BLaER1 (cell line): ENCODE measurements at regions not wholly inside any gene's neighbourhood (a gene's known extent, or its start where the extent isn't known, plus 50 kb on each side); places are given as distances from the start of the nearest gene placed in this dataset.
"Not testable (repeated sequence)": the region's sequence is repeated elsewhere in the genome, so short reads cannot be mapped to it uniquely, and the experiment has no call there.

ENCODE experiments used
- H3K27ac ChIP-seq: shearing (Covaris generic); formaldehyde crosslinking; 2 replicates; pipeline ENCODE4 v1.8.1; 2022
- H3K27me3 ChIP-seq: shearing (Covaris generic); formaldehyde crosslinking; 2 replicates; pipeline ENCODE4 v1.8.1; 2022
- H3K36me3 ChIP-seq: shearing (Covaris generic); formaldehyde crosslinking; 2 replicates; pipeline ENCODE4 v1.8.1; 2022
- H3K4me1 ChIP-seq: shearing (Covaris generic); formaldehyde crosslinking; 2 replicates; pipeline ENCODE4 v1.8.1; 2022
- H3K4me2 ChIP-seq: shearing (Covaris generic); formaldehyde crosslinking; 2 replicates; pipeline ENCODE4 v1.8.1; 2022
- H3K4me3 ChIP-seq: shearing (Covaris generic); formaldehyde crosslinking; 2 replicates; pipeline ENCODE4 v1.8.1; 2022
- H3K9ac ChIP-seq: shearing (Covaris generic); formaldehyde crosslinking; 2 replicates; pipeline ENCODE4 v1.8.1; 2022
- H3K9me3 ChIP-seq: shearing (Covaris generic); formaldehyde crosslinking; 2 replicates; pipeline ENCODE4 v1.8.1; 2022
- H4K20me1 ChIP-seq: shearing (Covaris generic); formaldehyde crosslinking; 2 replicates; pipeline ENCODE4 v1.8.1; 2022
- Cebpa-rat ChIP-seq: shearing (Covaris generic); IDR thresholded peaks from 2 replicates; pipeline ENCODE4 v1.8.1; 2022

DNA sequence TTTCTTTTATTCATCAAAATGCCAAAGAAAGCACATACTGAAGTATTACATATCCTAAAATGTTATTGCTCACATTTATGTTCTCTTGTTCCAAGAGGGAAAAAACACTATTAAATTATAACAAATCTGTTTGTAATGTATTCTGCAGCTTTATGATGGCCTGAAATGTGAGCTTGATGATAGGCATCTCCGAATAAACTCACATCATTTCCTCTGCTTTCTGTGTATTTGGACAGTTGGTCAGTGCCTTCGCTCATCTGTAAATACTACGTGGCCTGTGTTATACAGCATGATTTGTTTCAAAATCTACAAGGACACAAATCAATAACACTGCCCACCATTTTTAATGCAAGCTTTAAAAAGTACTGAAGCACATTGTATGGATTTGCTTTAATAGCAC, 672.8 kb upstream of the SYT4 start:
- no peak overlapping the region for H3K27ac ChIP-seq
- TF ChIP-seq Cebpa-rat: no peak
- H3K9me3 ChIP-seq: peaks cover 8% of the 10 kb centered on the region; the same call in 1 of the 2 replicates
- H3K4me1 ChIP-seq: no peaks in the 10 kb centered on the region
- no peaks in the 10 kb centered on the region for H3K27me3 ChIP-seq
- no peak overlapping the region for H3K9ac ChIP-seq
- H3K36me3 ChIP-seq: no peaks in the 10 kb centered on the region
- no peaks in the 10 kb centered on the region for H4K20me1 ChIP-seq
- H3K4me2 ChIP-seq: no peak overlapping the region
- H3K4me3 ChIP-seq: no peak overlapping the region

DNA sequence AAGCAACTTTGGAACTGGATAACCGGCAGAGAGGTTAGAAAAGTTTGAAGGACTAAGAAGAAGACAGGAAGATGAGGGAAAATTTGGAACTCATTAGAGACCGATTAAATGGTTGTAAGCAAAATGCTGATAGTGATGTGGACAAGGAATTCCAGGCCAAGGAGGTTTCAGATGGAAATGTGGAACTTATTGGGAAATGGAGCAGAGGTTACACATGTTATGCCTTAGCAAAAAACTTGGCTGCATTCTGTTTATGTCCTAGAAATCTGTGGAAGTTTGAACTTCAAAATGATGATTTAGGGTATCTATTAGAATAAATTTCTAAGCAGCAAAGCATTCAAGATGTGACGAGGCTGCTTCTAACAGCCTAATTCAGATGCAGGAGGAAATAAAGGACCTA, 675.1 kb upstream of the SYT4 start:
- no peak overlapping the region for H3K27ac ChIP-seq
- H4K20me1 ChIP-seq: no peaks in the 10 kb centered on the region
- H3K4me2 ChIP-seq: no peak overlapping the region
- H3K27me3 ChIP-seq: no peaks in the 10 kb centered on the region
- no peak overlapping the region for H3K9ac ChIP-seq
- H3K4me3 ChIP-seq: no peak overlapping the region
- no peaks in the 10 kb centered on the region for H3K36me3 ChIP-seq
- peaks cover 8% of the 10 kb centered on the region; the same call in 1 of the 2 replicates for H3K9me3 ChIP-seq
- H3K4me1 ChIP-seq: no peaks in the 10 kb centered on the region
- no peak for TF ChIP-seq Cebpa-rat

DNA sequence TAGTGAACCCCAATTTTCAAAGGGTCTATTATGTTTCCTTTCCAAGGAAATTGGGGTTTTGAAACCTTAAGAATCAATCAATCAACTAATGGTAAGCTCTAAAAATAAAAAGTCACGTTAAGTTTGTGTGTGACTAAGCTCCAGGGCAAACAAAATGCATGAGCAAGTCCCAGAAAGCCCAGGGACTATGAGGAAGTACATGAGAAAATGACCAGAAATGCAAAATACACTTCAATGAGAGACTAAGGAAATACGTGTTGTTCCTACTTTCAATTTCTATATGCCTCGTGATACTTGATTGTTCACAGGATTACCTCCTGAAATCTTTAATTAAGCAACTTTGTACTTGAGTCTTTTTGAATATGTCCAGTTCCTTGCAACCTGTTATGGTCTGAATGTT, 684.4 kb upstream of the SYT4 start:
- Histone ChIP-seq H3K27me3 (no peaks in the 10 kb centered on the region), H3K36me3 (no peaks in the 10 kb centered on the region), H3K9me3 (no peaks in the 10 kb centered on the region), H3K9ac (no peak overlapping the region), H3K4me3 (no peak overlapping the region), H3K4me1 (no peaks in the 10 kb centered on the region), H3K27ac (no peak overlapping the region), H4K20me1 (no peaks in the 10 kb centered on the region), H3K4me2 (0 out of 2 replicates have a peak overlapping the region, but pooled peaks have one; percentile 16)
- no peak for TF ChIP-seq Cebpa-rat

DNA sequence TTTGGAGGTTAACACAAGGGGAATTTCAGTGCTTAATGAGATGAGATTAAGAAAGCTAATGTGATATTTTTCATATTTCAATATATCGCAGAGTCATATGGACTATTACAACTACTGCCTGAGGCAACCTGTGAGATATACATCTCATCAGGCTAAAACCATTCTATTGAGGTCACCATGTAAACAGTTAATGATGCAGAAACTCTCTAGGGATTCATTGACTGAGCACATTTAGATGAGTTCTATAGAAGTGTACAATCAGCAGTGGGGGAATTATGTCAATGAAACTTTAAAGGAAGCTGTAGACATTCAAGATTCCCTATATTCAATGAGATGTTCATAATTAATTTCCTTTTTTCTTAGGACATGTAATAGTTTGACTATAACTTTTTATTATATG, 687.4 kb upstream of the SYT4 start:
- no peak overlapping the region for H3K4me2 ChIP-seq
- H4K20me1 ChIP-seq: no peaks in the 10 kb centered on the region
- H3K9ac ChIP-seq: no peak overlapping the region
- no peak overlapping the region for H3K27ac ChIP-seq
- H3K4me1 ChIP-seq: no peaks in the 10 kb centered on the region
- no peak overlapping the region for H3K4me3 ChIP-seq
- no peaks in the 10 kb centered on the region for H3K9me3 ChIP-seq
- H3K27me3 ChIP-seq: no peaks in the 10 kb centered on the region
- H3K36me3 ChIP-seq: no peaks in the 10 kb centered on the region
- no peak for TF ChIP-seq Cebpa-rat

DNA sequence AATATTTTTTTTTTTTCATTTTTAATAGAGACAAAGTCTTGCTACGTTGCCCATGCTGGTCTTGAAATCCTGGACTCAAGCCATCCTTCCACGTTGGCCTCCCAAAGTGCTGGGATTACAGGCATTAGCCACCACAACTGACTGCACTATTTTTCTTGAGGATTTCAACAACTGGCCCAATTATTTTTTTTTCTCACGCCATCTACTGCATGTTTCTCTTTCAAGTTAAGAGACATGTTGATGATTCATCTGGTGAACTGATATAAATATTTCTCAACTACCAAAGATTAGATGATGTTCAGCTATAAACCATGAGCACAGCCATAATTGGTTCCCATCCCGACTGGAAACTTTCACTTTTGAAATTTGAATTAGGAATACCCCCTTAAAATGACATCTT, 688.4 kb upstream of the SYT4 start:
- no peak for TF ChIP-seq Cebpa-rat
- Histone ChIP-seq H3K9me3 (no peaks in the 10 kb centered on the region), H3K4me3 (no peak overlapping the region), H3K27ac (no peak overlapping the region), H3K4me1 (no peaks in the 10 kb centered on the region), H3K9ac (no peak overlapping the region), H4K20me1 (no peaks in the 10 kb centered on the region), H3K27me3 (no peaks in the 10 kb centered on the region), H3K4me2 (no peak overlapping the region), H3K36me3 (no peaks in the 10 kb centered on the region)

DNA sequence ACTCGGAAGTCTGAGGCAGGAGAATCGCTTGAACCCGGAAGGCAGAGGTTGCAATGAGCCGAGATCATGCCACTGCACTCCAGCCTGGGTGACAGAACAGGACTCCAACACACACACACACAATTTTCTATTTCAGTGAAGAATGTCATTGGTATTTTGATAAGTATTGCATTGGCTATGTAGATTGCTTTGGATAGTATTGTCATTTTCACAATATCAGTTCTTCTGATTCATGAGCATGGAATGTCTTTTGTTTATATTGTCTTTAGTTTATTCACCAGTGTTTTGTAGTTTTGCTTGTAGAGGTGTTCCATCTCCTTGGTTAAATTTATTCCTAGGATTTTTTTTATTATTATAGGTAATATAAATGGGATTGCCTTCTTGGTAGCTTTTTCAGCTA, 693.4 kb upstream of the SYT4 start:
- Histone ChIP-seq H3K9ac (no peak overlapping the region), H4K20me1 (no peaks in the 10 kb centered on the region), H3K27me3 (no peaks in the 10 kb centered on the region), H3K9me3 (no peaks in the 10 kb centered on the region), H3K27ac (no peak overlapping the region), H3K4me3 (no peak overlapping the region), H3K4me1 (no peaks in the 10 kb centered on the region), H3K4me2 (no peak overlapping the region), H3K36me3 (no peaks in the 10 kb centered on the region)
- TF ChIP-seq Cebpa-rat: no peak

DNA sequence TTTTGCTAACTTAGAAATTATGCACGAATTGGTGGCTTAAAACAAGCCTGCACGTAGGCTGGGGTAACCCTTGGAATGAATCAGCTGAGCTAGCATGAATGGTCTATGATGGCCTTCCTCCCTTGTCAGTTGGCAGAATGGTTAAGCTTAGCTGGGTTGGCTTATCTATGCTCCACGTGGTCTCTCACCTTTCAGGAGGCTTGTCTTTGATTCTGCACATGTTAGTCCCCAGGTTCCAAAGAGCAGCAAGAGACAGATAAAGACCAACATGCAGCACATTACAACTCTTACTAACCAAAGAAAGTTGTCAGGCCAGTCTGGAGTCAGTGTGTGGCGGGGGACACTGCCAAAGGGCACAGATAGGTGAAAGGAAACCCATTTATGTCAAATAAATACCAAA, 700.9 kb upstream of the SYT4 start:
- no peaks in the 10 kb centered on the region for H3K36me3 ChIP-seq
- no peaks in the 10 kb centered on the region for H4K20me1 ChIP-seq
- H3K27ac ChIP-seq: no peak overlapping the region
- H3K4me2 ChIP-seq: no peak overlapping the region
- no peaks in the 10 kb centered on the region for H3K4me1 ChIP-seq
- TF ChIP-seq Cebpa-rat: no peak
- no peaks in the 10 kb centered on the region for H3K27me3 ChIP-seq
- no peak overlapping the region for H3K4me3 ChIP-seq
- H3K9ac ChIP-seq: no peak overlapping the region
- H3K9me3 ChIP-seq: no peaks in the 10 kb centered on the region

DNA sequence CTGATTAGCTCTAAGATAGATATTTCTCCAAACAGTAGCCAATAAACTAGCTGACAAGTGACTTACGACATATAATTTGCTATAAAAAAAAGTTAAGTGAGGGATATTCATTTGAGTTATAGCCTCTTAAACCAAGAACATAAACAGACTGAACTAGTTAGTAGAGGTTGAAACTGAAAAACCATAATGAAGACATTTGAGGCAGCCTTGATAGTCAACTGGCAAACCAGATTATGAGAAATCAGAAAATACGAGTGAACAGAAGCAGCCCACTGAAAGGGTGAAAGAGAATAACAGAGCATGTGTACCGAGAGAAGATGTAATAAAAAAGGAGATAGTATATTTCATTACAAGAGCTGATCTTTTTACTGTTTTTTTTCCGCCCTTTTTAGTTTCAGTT, 698.1 kb upstream of the SETBP1 start:
- H3K27ac ChIP-seq: no peak overlapping the region
- no peak overlapping the region for H3K4me3 ChIP-seq
- H3K4me2 ChIP-seq: no peak overlapping the region
- no peaks in the 10 kb centered on the region for H3K27me3 ChIP-seq
- H4K20me1 ChIP-seq: no peaks in the 10 kb centered on the region
- H3K4me1 ChIP-seq: no peaks in the 10 kb centered on the region
- no peak overlapping the region for H3K9ac ChIP-seq
- no peaks in the 10 kb centered on the region for H3K9me3 ChIP-seq
- no peak for TF ChIP-seq Cebpa-rat
- no peaks in the 10 kb centered on the region for H3K36me3 ChIP-seq

DNA sequence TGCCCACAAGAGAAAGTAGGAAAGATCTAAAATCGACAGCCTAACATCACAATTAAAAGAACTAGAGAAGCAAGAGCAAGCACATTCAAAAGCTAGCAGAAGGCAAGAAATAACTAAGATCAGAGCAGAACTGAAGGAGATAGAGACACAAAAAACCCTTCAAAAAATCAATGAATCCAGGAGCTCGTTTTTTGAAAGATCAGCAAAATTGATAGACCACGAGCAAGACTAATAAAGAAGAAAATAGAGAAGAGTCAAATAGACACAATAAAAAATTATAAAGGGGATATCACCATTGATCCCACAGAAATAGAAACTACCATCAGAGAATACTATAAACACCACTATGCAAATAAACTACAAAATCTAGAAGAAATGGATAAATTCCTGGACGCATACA, 693.6 kb upstream of the SETBP1 start:
- H3K36me3 ChIP-seq, H3K27ac ChIP-seq, H3K4me2 ChIP-seq, H3K27me3 ChIP-seq, H4K20me1 ChIP-seq, H3K9me3 ChIP-seq, H3K4me1 ChIP-seq, H3K4me3 ChIP-seq, H3K9ac ChIP-seq: not testable (repeated sequence)

DNA sequence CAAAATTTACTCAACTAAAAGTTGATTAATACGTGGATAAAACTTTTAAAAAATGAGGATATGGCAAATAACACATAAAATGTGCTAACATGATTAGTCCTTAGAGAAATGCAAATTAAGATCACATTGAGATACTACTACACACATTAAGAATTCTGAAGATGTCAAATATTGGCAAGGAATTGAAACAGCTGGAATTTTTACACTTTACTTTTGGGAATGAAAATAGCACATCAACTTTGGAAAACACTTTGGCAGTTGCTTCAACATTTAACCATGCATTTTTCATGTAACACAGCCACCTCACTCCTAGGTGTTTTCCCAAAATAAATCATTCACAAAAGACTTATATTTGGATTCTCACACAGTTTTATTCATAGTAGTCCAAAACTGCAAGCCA, 687.9 kb upstream of the SETBP1 start:
- no peaks in the 10 kb centered on the region for H3K4me1 ChIP-seq
- H3K9me3 ChIP-seq: no peaks in the 10 kb centered on the region
- H3K27ac ChIP-seq: no peak overlapping the region
- no peak overlapping the region for H3K4me3 ChIP-seq
- no peak overlapping the region for H3K9ac ChIP-seq
- H3K36me3 ChIP-seq: no peaks in the 10 kb centered on the region
- H4K20me1 ChIP-seq: no peaks in the 10 kb centered on the region
- no peaks in the 10 kb centered on the region for H3K27me3 ChIP-seq
- no peak overlapping the region for H3K4me2 ChIP-seq
- no peak for TF ChIP-seq Cebpa-rat

DNA sequence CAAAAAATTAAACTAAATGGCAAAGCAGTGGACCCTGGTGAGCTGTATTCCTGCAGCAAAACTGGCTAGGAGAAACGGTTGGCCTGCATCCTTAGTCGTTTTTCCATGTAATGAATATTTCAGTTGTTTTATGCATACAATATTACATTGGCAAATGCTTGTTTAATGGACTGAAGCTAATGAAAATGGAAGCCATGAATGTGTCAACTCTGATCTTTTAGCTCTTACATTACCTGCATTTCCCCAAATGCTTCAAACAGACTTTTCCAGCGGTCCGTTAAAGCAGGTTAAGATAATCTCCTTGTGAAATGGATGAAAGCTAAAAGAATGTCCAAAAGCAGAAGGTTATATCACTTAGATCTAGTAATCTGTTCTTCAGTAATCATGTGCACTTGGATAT, 686.3 kb upstream of the SETBP1 start:
- no peak for TF ChIP-seq Cebpa-rat

More for the DNA sequence above, 686.3 kb upstream of the SETBP1 start:
- Histone ChIP-seq H3K4me3 (no peak overlapping the region), H3K4me2 (no peak overlapping the region), H3K27me3 (no peaks in the 10 kb centered on the region), H3K4me1 (no peaks in the 10 kb centered on the region), H3K27ac (no peak overlapping the region), H3K36me3 (no peaks in the 10 kb centered on the region), H3K9ac (no peak overlapping the region), H4K20me1 (no peaks in the 10 kb centered on the region), H3K9me3 (no peaks in the 10 kb centered on the region)
